ENCODE measurements at regions not wholly inside any gene's neighbourhood (a gene's known extent, or its start where the extent isn't known, plus 50 kb on each side); places are given as distances from the start of the nearest gene placed in this dataset.
"Not testable (repeated sequence)": the region's sequence is repeated elsewhere in the genome, so short reads cannot be mapped to it uniquely, and the experiment has no call there.

DNA sequence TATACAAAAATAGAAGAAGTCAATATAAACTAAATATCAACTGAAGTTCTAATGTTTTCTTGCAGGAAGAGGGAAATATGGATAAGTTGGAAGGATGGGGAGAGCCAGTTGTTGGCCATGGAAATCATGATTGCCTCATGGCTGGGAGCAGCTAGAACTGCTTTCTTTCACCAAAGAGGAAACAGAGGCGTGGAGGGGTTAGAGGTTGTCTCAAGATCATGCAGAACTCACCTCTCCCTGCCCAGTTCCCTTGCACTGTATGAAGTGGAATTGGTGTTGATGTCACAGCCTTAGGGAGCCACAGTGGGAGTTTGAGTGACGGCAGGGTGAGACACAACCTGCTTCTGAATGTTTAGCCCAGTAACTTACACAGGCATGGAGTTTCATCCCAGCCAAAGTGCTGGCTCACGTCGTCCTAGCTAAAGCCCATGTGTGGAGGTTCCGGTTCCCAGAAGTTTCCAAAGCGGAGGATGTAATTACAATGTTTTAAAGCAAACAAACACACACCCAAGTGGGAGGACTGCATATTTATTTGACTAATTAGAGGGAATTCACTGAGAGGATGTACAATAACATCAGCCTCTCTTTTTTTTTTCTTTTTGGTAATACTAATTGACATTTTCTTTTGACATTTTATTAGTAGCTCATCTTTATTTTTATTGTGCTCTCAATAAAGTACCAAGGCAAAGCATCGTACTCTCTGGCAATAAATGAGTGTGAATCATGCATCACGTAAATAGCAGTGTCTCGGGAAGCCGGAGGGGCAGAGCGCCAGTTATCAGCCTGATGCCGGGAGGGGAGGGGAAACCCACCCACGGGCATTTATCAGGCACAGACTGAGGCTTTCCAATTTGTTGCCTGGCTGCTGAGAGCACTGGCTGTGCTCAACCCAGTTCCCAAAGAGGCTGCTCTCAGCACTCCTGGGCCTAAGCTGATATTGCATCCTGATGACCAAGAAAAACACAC lies 118.7 kb upstream of the CDH5 start:
- TF ChIP-seq, protein P1, sequence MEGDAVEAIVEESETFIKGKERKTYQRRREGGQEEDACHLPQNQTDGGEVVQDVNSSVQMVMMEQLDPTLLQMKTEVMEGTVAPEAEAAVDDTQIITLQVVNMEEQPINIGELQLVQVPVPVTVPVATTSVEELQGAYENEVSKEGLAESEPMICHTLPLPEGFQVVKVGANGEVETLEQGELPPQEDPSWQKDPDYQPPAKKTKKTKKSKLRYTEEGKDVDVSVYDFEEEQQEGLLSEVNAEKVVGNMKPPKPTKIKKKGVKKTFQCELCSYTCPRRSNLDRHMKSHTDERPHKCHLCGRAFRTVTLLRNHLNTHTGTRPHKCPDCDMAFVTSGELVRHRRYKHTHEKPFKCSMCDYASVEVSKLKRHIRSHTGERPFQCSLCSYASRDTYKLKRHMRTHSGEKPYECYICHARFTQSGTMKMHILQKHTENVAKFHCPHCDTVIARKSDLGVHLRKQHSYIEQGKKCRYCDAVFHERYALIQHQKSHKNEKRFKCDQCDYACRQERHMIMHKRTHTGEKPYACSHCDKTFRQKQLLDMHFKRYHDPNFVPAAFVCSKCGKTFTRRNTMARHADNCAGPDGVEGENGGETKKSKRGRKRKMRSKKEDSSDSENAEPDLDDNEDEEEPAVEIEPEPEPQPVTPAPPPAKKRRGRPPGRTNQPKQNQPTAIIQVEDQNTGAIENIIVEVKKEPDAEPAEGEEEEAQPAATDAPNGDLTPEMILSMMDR (IDR thresholded peaks at IDR 0.05) = no peak
- H3K36me3 ChIP-seq = no peaks in the 10 kb centered on the region
- no peak overlapping the region for H3K4me3 ChIP-seq
- WGBS, 2 donors = 35 to 38% methylated on average over 13 of the region's 13 CpGs
- intact Hi-C loops (cut with DNase I) = no loop called here
- H3K27me3 ChIP-seq = no peaks in the 10 kb centered on the region
- peak; percentile 66 to 85 (median 76) for ATAC-seq
- no peaks in the 10 kb centered on the region for H3K9me3 ChIP-seq
- DNase-seq = peak; percentile 44 to 75
- peaks cover 0 to 52% (median 39%) of the 10 kb centered on the region in 9 donors for H3K4me1 ChIP-seq
- H3K27ac ChIP-seq = peak overlapping the region in 8 of 10 donors; percentile 27 to 66 (median 56)

DNA sequence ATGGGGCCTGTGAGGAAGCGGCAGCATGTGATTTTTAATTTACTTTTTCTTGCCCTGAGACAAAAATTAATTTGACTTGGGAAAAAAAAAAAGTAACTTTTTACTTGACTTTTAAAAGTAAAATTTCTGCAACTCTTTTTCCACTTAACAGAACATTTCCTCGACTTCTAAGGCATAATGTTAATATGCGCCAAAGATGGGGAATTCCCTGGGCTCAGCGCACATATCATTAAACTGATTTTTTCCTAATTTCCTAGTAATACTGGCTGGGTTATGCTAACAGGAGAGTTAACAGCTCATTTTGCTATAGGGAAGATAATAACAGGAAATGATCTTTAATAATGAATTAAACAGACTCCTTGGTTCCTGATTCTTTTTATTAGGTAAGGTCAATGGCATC lies 120.6 kb upstream of the CDH5 start:
- Histone ChIP-seq H3K4me1 (peaks cover 0 to 49% (median 28%) of the 10 kb centered on the region in 9 donors), H3K27ac (no peak overlapping the region), H3K36me3 (no peaks in the 10 kb centered on the region), H3K9me3 (no peaks in the 10 kb centered on the region), H3K27me3 (peaks cover 0 to 6% (median 0%) of the 10 kb centered on the region in 7 donors), H3K4me3 (no peak overlapping the region)
- TF ChIP-seq, protein P1 (IDR thresholded peaks at IDR 0.05) = no peak
- ATAC-seq (no peak), DNase-seq (no peak)
- intact Hi-C loops (cut with DNase I) = no loop called here
- 66 to 71% methylated on average over 4 of the region's 4 CpGs for WGBS, 2 donors

DNA sequence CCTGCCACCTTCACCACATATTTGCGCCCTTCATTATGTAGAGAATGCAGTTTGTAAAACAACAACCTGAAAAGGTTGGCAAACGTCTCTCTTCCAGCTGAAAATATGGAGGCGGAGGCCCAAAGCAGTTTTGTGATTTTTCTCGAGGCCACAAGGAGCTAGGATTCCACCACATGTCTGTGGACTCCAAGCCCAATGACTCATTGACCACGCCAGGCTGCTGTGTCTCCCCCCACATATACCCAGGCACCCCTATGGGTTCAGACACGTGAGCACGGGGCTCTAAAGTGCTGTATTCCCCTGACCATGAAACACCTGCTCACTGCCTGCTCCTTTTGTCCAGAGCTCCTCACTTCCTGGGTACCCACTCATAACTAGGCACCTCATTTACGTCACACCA lies 121.4 kb upstream of the CDH5 start:
- WGBS, 2 donors = 94 to 97% methylated on average over 8 of the region's 8 CpGs
- TF ChIP-seq, protein P1 (IDR thresholded peaks at IDR 0.05) = no peak
- Histone ChIP-seq H3K9me3 (peaks cover 0 to 1% (median 0%) of the 10 kb centered on the region in 11 donors), H3K36me3 (no peaks in the 10 kb centered on the region), H3K27ac (no peak overlapping the region), H3K27me3 (peaks cover 0 to 6% (median 0%) of the 10 kb centered on the region in 7 donors), H3K4me3 (no peak overlapping the region), H3K4me1 (peaks cover 0 to 43% (median 20%) of the 10 kb centered on the region in 9 donors)
- no peak for ATAC-seq
- intact Hi-C loops (cut with DNase I) = no loop called here
- DNase-seq = no peak

DNA sequence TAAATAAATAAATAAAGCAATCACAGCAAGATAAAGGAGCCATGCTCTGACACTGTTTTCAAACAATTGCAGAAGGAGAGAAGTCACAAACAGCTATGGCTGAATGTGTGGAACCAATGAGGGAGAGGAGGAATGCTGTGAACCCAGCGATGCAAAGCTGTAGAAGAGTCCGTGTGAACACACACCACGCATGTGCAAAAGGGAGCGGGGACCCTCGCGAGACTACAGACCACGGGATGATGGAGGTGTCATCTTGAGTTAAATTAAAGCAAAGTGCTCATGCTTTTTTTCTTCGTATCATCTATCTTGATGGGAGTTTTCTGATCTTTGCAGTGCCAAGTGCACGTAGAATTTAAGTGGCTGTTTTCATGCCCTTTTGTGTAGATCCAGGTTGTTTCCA lies 123.8 kb upstream of the CDH5 start:
- H3K4me1 ChIP-seq = peaks cover 0 to 28% (median 6%) of the 10 kb centered on the region in 9 donors
- H3K36me3 ChIP-seq = no peaks in the 10 kb centered on the region
- intact Hi-C loops (cut with DNase I) = no loop called here
- DNase-seq (no peak), ATAC-seq (no peak)
- TF ChIP-seq, protein P1 (IDR thresholded peaks at IDR 0.05) = no peak
- 97% methylated on average over 9 of the region's 9 CpGs for WGBS, 2 donors
- H3K27ac ChIP-seq = no peak overlapping the region
- peaks cover 0 to 19% (median 0%) of the 10 kb centered on the region in 11 donors for H3K9me3 ChIP-seq
- H3K4me3 ChIP-seq = no peak overlapping the region
- peaks cover 0 to 6% (median 0%) of the 10 kb centered on the region in 7 donors for H3K27me3 ChIP-seq

DNA sequence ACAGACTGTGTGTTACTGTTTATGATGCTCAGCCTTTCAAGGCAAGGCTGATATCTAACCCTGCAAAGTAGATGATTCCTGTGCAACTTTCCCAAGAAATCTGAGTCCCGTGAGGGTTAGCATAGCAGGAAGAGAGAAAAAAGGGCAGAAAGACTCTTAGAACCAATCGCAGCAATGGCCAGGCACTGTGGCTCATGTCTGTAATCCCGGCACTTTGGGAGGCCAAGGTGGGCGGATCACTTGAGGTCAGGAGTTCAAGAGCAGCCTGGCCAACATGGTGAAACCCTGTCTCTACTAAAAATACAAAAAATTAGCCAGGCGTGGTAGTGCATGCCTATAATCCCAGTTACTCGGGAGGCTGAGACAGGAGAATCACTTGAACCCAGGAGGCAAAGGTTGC lies 124.3 kb upstream of the CDH5 start:
- DNase-seq; H3K36me3 ChIP-seq; H3K27ac ChIP-seq; intact Hi-C loops (cut with DNase I); H3K27me3 ChIP-seq; H3K4me3 ChIP-seq; ATAC-seq: not testable (repeated sequence)
- 78 to 81% methylated on average over 6 of the region's 6 CpGs for WGBS, 2 donors
- Histone ChIP-seq H3K9me3 (peaks cover 0 to 19% (median 0%) of the 10 kb centered on the region in 11 donors), H3K4me1 (peaks cover 0 to 23% (median 4%) of the 10 kb centered on the region in 9 donors)
